ENCODE measurements at regions not wholly inside any gene's neighbourhood (a gene's known extent, or its start where the extent isn't known, plus 50 kb on each side); places are given as distances from the start of the nearest gene placed in this dataset.
"Not testable (repeated sequence)": the region's sequence is repeated elsewhere in the genome, so short reads cannot be mapped to it uniquely, and the experiment has no call there.

- not testable (repeated sequence) for TF ChIP-seq EZH2 (IDR thresholded peaks at IDR 0.05; ENCODE audit: borderline replicate concordance, insufficient read depth, low read depth, low read length, poor library complexity, severe bottlenecking); CTCF (IDR thresholded peaks at IDR 0.05)
Observed at GRCh38 chr10:63693021-63693420, 171.8 kb downstream of the REEP3 start.

Data from B cell (primary cell).